Sigmoid colon (tissue), 4 donors: ENCODE measurements at regions not wholly inside any gene's neighbourhood (a gene's known extent, or its start where the extent isn't known, plus 50 kb on each side); places are given as distances from the start of the nearest gene placed in this dataset.

Experiments used
- POLR2AphosphoS5 ChIP-seq, 4 donors: sonication (generic); formaldehyde crosslinking; IDR thresholded peaks; one replicate each; pipeline ENCODE4 v1.6.1; 2017; ENCODE audit warnings: antibody characterized with exemption in 4 of 4
- TF ChIP-seq, protein P1 (sequence below), 4 experiments: fragments of 450-650 bp in 3 of 4; fragments of 200-600 bp in 1 of 4; IDR thresholded peaks; one replicate each; pipeline ENCODE4 v1.5.1; 2016 to 2019; ENCODE audit warnings: antibody characterized with exemption in 4 of 4, mild to moderate bottlenecking in 3 of 4, moderate library complexity in 2 of 4

DNA sequence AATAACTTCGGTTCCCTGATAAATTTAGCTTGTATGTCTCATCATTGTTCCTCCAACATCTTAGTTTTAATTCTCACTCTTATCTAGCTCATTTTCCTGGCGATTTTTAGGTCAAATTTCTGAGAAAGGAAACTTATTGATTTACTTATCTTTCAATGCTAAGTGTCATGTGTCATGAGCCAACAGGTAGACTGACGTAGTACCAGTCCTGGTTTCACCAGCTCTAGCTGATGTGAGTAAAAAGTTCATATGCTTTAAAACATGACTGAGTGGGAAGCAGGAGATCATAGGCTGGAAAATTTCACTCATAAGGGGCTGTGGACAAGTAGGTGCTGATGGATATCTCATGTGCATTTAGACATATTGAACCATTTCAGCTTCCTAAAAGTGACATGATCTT lies 441.7 kb upstream of the NR3C2 start:
- TF ChIP-seq, protein P1, sequence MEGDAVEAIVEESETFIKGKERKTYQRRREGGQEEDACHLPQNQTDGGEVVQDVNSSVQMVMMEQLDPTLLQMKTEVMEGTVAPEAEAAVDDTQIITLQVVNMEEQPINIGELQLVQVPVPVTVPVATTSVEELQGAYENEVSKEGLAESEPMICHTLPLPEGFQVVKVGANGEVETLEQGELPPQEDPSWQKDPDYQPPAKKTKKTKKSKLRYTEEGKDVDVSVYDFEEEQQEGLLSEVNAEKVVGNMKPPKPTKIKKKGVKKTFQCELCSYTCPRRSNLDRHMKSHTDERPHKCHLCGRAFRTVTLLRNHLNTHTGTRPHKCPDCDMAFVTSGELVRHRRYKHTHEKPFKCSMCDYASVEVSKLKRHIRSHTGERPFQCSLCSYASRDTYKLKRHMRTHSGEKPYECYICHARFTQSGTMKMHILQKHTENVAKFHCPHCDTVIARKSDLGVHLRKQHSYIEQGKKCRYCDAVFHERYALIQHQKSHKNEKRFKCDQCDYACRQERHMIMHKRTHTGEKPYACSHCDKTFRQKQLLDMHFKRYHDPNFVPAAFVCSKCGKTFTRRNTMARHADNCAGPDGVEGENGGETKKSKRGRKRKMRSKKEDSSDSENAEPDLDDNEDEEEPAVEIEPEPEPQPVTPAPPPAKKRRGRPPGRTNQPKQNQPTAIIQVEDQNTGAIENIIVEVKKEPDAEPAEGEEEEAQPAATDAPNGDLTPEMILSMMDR (IDR thresholded peaks at IDR 0.05): no peak
- no peak for TF ChIP-seq POLR2AphosphoS5 (IDR thresholded peaks at IDR 0.05)
